ENCODE measurements at regions not wholly inside any gene's neighbourhood (a gene's known extent, or its start where the extent isn't known, plus 50 kb on each side); places are given as distances from the start of the nearest gene placed in this dataset.

DNA sequence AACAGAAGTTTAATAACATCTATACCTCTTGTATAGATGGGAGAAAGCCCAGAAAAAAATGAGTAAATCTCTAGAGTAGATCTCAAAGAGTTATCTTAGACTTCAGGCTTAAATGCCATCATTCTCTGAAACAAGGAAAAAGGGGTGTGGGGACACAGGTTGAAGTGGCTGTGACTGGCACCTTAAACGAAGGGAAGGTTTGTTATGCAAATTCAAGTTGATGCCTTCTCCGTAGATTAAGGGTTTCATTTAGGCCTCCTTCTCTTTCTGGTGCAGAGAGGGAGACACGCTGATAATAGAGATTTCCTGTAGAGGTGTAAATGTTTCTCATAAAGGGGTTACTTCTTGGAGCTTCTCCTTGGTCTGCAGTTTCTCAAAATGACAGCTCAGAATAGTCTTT lies 252.1 kb downstream of the CD83 start:
- CTCF ChIA-PET: no interaction called here

DNA sequence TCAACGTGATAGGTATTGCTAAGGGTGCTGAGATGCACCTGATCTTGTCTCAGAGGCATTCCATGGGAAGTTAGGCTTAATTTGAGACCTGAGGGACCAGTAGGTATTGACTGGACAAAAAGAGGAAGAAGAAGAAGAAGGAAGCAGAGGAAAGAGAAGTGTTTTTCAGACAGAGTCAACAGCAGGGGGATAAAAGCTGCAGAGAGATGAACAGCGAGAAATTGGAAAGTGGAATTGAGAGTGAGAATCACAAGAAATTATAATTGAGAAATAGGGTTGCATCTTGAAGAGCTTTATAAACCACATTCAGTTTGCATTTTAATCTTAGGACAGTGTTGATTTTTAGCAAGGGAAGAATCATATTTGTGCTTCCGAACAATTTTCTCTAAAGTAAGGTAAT lies 254.0 kb downstream of the CD83 start:
- intact Hi-C loops (cut with micrococcal nuclease): no loop called here

More for the DNA sequence above, 252.1 kb downstream of the CD83 start:
- ChIA-PET RAD21 (ENCODE audit: low non-redundant PET in 1 of 2, low total read pairs in 2 of 2, uncharacterized antibody in 2 of 2, unreplicated experiment in 2 of 2) (no interaction called here), POLR2A (no interaction called here)
- intact Hi-C loops (cut with micrococcal nuclease): no loop called here
- Histone ChIP-seq H3K4me1 (ENCODE audit: control insufficient read depth in 1 of 2, insufficient read depth in 2 of 2, low read length in 2 of 2) (no peaks in the 10 kb centered on the region), H2AFZ (ENCODE audit: low read depth, low read length, poor library complexity, severe bottlenecking) (no peak overlapping the region), H3K36me3 (ENCODE audit: control insufficient read depth in 1 of 2, insufficient read depth in 2 of 2, low read length in 2 of 2) (no peaks in the 10 kb centered on the region), H3K9me3 (ENCODE audit: control insufficient read depth in 1 of 2, insufficient read depth in 1 of 2, low read depth in 1 of 2, low read length in 2 of 2) (no peaks in the 10 kb centered on the region), H3K27ac (ENCODE audit: low read depth, low read length) (no peak overlapping the region), H3K9ac (ENCODE audit: low read length) (no peak overlapping the region), H3K27me3 (ENCODE audit: insufficient read depth, low read length) (no peaks in the 10 kb centered on the region), H3K4me3 (replicated peaks in 1 of 2; ENCODE audit: low read depth in 1 of 2, low read length in 2 of 2) (no peak overlapping the region), H3K79me2 (ENCODE audit: insufficient read depth, low read length) (no peaks in the 10 kb centered on the region), H4K20me1 (ENCODE audit: insufficient read depth) (no peaks in the 10 kb centered on the region), H3K4me2 (ENCODE audit: low read length) (no peak overlapping the region), H3K9me2 (ENCODE audit: insufficient read depth) (no peaks in the 10 kb centered on the region)
- no peak for DNase-seq (ENCODE audit: low read depth, low spot score)
- BruUV-seq (replicated peaks): no TSS peak
- TF ChIP-seq, protein P1, sequence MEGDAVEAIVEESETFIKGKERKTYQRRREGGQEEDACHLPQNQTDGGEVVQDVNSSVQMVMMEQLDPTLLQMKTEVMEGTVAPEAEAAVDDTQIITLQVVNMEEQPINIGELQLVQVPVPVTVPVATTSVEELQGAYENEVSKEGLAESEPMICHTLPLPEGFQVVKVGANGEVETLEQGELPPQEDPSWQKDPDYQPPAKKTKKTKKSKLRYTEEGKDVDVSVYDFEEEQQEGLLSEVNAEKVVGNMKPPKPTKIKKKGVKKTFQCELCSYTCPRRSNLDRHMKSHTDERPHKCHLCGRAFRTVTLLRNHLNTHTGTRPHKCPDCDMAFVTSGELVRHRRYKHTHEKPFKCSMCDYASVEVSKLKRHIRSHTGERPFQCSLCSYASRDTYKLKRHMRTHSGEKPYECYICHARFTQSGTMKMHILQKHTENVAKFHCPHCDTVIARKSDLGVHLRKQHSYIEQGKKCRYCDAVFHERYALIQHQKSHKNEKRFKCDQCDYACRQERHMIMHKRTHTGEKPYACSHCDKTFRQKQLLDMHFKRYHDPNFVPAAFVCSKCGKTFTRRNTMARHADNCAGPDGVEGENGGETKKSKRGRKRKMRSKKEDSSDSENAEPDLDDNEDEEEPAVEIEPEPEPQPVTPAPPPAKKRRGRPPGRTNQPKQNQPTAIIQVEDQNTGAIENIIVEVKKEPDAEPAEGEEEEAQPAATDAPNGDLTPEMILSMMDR (IDR thresholded peaks at IDR 0.05 in 2 of 3, conservative IDR thresholded peaks at IDR 0.05 in 1 of 3; ENCODE audit: borderline replicate concordance in 1 of 3, insufficient read depth in 1 of 3, low read depth in 2 of 3, low read length in 2 of 3): no peak
- TF ChIP-seq EGR1 (IDR thresholded peaks at IDR 0.05; ENCODE audit: low read depth) (no peak), CBX3 (IDR thresholded peaks at IDR 0.05; ENCODE audit: low read depth) (no peak), POLR2A (IDR thresholded peaks at IDR 0.05; ENCODE audit: borderline replicate concordance, extremely low read depth, insufficient read depth, insufficient read length) (no peak), CEBPB (IDR thresholded peaks at IDR 0.05; ENCODE audit: low read depth) (no peak), EZH2phosphoT487 (IDR thresholded peaks at IDR 0.05; ENCODE audit: borderline replicate concordance) (no peak), SP1 (IDR thresholded peaks at IDR 0.05; ENCODE audit: low read depth) (no peak), POLR2AphosphoS5 (IDR thresholded peaks at IDR 0.05; ENCODE audit: low read depth, low read length) (no peak), ELF1 (IDR thresholded peaks at IDR 0.05; ENCODE audit: borderline replicate concordance, low read depth) (no peak)
- TF ChIP-seq, protein P2, sequence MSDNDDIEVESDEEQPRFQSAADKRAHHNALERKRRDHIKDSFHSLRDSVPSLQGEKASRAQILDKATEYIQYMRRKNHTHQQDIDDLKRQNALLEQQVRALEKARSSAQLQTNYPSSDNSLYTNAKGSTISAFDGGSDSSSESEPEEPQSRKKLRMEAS (IDR thresholded peaks at IDR 0.05): no peak
- no peak for ATAC-seq

More for the DNA sequence above, 254.0 kb downstream of the CD83 start:
- RAD21 ChIA-PET (ENCODE audit: low non-redundant PET in 1 of 2, low total read pairs in 2 of 2, uncharacterized antibody in 2 of 2, unreplicated experiment in 2 of 2): no interaction called here
- TF ChIP-seq, protein P3, sequence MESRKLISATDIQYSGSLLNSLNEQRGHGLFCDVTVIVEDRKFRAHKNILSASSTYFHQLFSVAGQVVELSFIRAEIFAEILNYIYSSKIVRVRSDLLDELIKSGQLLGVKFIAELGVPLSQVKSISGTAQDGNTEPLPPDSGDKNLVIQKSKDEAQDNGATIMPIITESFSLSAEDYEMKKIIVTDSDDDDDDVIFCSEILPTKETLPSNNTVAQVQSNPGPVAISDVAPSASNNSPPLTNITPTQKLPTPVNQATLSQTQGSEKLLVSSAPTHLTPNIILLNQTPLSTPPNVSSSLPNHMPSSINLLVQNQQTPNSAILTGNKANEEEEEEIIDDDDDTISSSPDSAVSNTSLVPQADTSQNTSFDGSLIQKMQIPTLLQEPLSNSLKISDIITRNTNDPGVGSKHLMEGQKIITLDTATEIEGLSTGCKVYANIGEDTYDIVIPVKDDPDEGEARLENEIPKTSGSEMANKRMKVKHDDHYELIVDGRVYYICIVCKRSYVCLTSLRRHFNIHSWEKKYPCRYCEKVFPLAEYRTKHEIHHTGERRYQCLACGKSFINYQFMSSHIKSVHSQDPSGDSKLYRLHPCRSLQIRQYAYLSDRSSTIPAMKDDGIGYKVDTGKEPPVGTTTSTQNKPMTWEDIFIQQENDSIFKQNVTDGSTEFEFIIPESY (IDR thresholded peaks at IDR 0.05; ENCODE audit: extremely low read depth, insufficient replicate concordance, low read length): no peak
- TF ChIP-seq EZH2phosphoT487 (IDR thresholded peaks at IDR 0.05; ENCODE audit: borderline replicate concordance): no peak
- TF ChIP-seq ZFX (IDR thresholded peaks at IDR 0.05): no peak
- no peak for TF ChIP-seq YY1 (IDR thresholded peaks at IDR 0.05; ENCODE audit: extremely low read depth, insufficient replicate concordance, low read depth, low read length)
- TF ChIP-seq ZNF274 (IDR thresholded peaks at IDR 0.05; ENCODE audit: low read depth, low read length): no peak
- TF ChIP-seq CBX3 (IDR thresholded peaks at IDR 0.05; ENCODE audit: low read depth): no peak
- no peak for TF ChIP-seq RAD21 (IDR thresholded peaks at IDR 0.05; ENCODE audit: low read depth)
- Histone ChIP-seq H3K27me3 (ENCODE audit: insufficient read depth, low read length) (no peaks in the 10 kb centered on the region), H3K9me2 (ENCODE audit: insufficient read depth) (no peaks in the 10 kb centered on the region), H3K27ac (ENCODE audit: low read depth, low read length) (no peak overlapping the region), H3K36me3 (ENCODE audit: control insufficient read depth in 1 of 2, insufficient read depth in 2 of 2, low read length in 2 of 2) (no peaks in the 10 kb centered on the region), H3K4me3 (replicated peaks in 1 of 2; ENCODE audit: low read depth in 1 of 2, low read length in 2 of 2) (no peak overlapping the region), H3K4me1 (ENCODE audit: control insufficient read depth in 1 of 2, insufficient read depth in 2 of 2, low read length in 2 of 2) (no peaks in the 10 kb centered on the region), H3K79me2 (ENCODE audit: insufficient read depth, low read length) (no peaks in the 10 kb centered on the region), H4K20me1 (ENCODE audit: insufficient read depth) (no peaks in the 10 kb centered on the region), H3K4me2 (ENCODE audit: low read length) (no peak overlapping the region), H2AFZ (ENCODE audit: low read depth, low read length, poor library complexity, severe bottlenecking) (no peak overlapping the region), H3K9ac (ENCODE audit: low read length) (no peak overlapping the region), H3K9me3 (ENCODE audit: control insufficient read depth in 1 of 2, insufficient read depth in 1 of 2, low read depth in 1 of 2, low read length in 2 of 2) (no peaks in the 10 kb centered on the region)
- ATAC-seq: no peak
- DNase-seq (ENCODE audit: low read depth, low spot score): no peak
- POLR2A ChIA-PET: no interaction called here
- no TSS peak for BruUV-seq (replicated peaks)
- CTCF ChIA-PET: no interaction called here

All from HCT116 (cell line).